GM12873 (cell line): ENCODE measurements at regions not wholly inside any gene's neighbourhood (a gene's known extent, or its start where the extent isn't known, plus 50 kb on each side); places are given as distances from the start of the nearest gene placed in this dataset.

Experiments
- CTCF ChIP-seq: IDR thresholded peaks from 2 replicates; pipeline ENCODE4 v1.5.1; 2012; ENCODE audit warnings: low read depth, mild to moderate bottlenecking, moderate library complexity, low read length, control low read depth; ENCODE audit not compliant: insufficient read depth; ENCODE audit errors: missing control alignments

GRCh38 chr15:62927196-62927595 lies 115.4 kb upstream of the TPM1 start:
- no peak for TF ChIP-seq CTCF

GRCh38 chr15:62927836-62928235 lies 114.7 kb upstream of the TPM1 start:
- no peak for TF ChIP-seq CTCF

GRCh38 chr15:62928242-62928999 lies 114.1 kb upstream of the TPM1 start:
- TF ChIP-seq CTCF = no peak

GRCh38 chr15:62929000-62929357 lies 113.6 kb upstream of the TPM1 start:
- no peak for TF ChIP-seq CTCF

GRCh38 chr15:62931650-62932049 lies 110.9 kb upstream of the TPM1 start:
- no peak for TF ChIP-seq CTCF

GRCh38 chr15:62932436-62932835 lies 110.1 kb upstream of the TPM1 start:
- no peak for TF ChIP-seq CTCF

- TF ChIP-seq CTCF = no peak
Observed at GRCh38 chr15:62933386-62933785, 109.2 kb upstream of the TPM1 start.
